ENCODE measurements at regions not wholly inside any gene's neighbourhood (a gene's known extent, or its start where the extent isn't known, plus 50 kb on each side); places are given as distances from the start of the nearest gene placed in this dataset.
"Not testable (repeated sequence)": the region's sequence is repeated elsewhere in the genome, so short reads cannot be mapped to it uniquely, and the experiment has no call there.

DNA sequence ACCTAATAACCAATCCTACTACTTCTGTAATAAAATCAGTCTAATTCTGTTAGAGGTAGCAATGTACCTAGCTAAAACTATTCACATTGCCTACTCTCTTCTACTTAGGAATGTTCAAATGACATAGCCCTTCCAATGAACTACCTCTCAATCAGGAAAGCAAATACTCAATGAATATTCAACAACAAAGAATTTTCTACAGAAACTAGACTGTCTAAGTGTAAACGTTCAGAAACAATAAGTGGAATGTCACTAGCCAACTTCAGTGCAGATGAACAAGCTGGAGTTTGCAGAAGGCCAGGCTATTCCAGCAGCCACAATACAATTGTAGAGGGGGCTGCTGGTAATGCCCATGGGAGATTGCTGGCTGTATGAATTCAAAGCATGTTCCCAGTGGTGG is 743.2 kb upstream of the CDH10 start:
- DNase-seq = no peak

- DNase-seq = peak; percentile 92
These were observed 718.0 kb upstream of the CDH10 start for GRCh38 chr5:25362799-25363198.

DNA sequence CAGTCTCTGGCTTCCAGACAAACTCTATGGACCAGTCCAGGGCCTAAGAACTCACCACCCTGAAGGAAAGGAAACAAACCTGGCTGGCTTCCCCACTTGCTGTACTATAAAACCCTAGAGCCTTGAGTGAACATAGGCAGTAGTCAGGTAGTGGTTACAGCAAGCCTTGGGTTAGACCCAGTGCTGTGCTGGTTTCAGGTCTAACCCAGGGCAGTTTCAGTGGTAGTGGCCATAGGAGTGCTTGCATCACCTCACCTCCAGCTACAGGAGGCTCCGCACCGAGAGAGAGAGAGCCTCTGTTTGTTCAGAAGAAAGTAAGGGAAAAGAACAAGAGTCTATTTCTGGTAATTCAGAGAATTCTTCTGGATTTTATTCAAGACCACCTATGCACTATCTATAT is 714.1 kb upstream of the CDH10 start:
- no peak for DNase-seq

DNA sequence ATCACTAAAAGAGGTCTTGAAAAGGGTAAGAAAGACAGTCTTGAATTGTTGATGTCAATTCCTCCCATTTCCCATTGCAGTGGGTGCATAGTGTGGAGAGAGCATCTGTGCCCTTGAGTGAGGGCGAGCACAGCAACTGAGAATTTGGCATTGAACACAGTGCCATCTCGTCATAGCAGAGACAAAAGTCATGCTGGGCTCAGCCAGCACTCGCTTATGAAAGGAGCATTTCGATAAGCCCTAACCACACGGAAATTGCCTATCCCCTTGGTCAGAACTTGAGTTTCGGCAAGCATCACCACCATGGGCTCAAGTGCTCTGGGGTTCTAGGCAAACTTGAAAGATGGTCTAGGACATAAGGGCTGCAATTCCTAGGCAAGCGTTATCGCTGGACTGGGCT is 712.8 kb upstream of the CDH10 start:
- no peak for DNase-seq

DNA sequence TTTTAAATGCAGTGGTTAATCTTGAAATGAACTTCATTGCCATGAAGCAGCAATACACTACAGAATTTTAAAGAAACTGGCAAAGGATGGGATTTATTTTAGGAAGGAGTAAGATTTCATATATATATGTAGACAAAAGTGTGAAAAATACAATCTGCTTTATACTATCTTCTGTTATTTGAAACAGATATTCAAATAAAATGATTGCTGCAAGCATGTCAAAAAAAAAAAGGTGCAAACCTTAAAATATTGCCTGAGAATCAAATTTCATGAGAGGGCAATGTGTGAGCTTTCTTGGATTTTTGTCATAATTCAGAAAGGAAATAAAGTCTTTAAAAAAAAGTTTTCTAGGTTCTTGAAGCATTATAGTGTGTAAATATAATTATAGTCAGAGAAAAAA is 705.0 kb upstream of the CDH10 start:
- no peak for DNase-seq

DNA sequence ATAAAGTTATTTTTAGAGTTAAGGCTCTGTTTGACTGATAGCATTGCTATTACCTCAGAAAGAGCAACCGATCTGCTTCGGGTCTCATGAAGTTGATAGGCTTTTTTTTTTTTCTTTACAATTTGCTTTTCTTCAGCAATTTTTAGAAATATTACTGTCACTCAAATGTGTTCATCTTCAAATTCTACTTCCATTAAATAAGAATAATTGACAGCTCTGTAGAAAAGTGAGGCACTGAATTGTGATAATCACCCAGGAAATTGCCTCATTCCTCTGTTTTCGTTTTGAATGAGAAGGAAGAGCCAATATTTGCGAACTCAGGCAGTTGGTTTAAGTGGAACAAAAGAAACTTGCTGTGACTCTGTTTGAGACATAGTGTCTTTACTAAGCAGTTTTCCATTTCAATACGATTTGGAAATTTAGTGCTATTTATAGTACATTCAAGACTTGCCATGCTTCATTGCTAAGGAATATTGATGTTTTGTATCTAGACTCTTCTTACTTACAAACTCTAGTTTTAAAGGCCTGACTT is 700.5 kb upstream of the CDH10 start:
- peak; percentile 77 for DNase-seq

DNA sequence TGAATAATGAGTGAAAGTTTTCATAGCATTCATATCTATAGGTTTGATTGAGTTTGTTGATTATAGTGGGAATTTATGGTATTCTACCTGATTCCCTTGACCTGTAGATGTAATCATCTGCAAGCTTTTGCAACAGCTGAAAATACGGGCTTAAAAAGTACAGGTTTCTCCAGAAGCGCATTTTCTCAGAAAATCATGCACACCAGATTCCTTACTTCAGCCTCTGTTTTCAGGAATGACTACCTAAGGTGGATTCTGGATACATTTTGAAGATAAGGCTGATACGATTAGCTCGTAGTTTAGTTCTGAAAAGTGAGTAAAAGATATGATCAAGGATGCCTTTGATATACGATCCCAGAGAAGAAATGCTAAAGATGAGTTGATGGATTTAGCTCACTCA is 694.8 kb upstream of the CDH10 start:
- no peak for DNase-seq

DNA sequence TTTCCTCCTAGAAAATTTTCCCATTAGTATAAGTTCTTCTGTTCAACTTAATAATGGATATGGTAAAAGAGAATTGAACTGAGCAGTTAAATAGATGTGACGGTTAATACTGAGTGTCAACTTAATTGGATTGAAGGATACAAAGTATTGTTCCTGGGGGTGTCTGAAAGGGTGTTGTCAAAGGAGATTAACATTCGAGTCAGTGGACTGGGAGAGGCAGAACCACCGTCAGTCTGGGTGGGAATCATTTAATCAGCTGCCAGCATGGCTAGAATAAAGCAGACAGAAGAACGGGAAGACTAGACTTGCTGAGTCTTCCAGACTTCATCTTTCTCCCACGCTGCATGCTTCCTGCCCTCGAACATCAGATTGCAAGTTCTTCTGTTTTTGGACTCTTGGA is 689.6 kb upstream of the CDH10 start:
- DNase-seq = no peak

GRCh38 chr5:25330721-25331120 is 685.9 kb upstream of the CDH10 start:
- no peak for DNase-seq

DNA sequence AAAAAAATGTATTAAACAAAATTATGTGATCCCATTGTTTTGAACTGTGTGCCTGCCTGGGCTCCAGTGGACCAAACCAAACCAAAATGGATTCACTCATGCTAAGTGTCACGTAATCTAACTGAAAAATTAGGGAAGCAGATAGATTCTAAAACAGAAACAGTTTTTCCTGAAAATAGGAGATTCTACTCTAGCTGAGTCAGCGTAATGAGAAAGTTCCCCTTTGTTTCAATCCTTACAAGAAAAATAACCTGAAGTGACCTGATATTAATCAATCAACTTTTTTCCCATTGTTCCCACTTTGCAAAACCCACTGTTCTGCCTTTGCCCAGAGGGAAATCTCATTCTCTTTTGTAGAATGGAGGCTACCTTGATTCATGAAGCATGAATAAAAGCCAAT is 682.4 kb upstream of the CDH10 start:
- DNase-seq = no peak

DNA sequence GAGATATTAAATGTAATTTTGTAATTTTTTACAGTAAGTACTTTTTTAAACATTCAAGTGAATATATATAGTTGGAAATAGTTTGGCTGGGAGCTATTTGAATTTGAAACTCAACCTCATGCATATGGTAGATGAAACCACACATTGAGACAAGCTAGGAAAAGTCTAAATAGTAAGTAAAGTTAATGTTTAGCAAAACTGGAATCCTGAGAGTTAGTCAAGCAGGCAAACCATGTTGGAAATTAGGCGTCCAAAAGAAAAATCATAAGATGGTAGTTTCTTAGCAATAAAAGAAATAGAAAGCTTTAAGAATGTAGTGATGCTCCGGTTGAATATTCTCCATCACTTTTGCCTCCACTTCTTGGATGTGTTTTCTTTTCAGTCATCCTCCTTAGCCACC is 657.1 kb upstream of the CDH10 start:
- DNase-seq = no peak

- DNase-seq = no peak
These were observed 650.3 kb upstream of the CDH10 start for GRCh38 chr5:25295067-25295466.

DNA sequence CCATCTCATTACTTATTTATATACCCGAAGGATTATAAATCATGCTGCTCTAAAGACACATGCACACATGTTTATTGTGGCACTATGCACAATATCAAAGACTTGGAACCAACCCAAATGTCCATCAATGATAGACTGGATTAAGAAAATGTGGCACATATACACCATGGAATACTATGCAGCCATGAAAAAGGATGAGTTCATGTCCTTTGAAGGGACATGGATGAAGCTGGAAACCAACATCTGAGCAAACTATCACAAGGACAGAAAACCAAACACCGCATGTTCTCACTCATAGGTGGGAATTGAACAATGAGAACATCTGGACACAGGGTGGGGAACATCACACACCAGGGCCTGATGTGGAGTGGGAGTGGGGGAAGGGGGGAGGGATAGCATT is 645.0 kb upstream of the CDH10 start:
- not testable (repeated sequence) for DNase-seq

DNA sequence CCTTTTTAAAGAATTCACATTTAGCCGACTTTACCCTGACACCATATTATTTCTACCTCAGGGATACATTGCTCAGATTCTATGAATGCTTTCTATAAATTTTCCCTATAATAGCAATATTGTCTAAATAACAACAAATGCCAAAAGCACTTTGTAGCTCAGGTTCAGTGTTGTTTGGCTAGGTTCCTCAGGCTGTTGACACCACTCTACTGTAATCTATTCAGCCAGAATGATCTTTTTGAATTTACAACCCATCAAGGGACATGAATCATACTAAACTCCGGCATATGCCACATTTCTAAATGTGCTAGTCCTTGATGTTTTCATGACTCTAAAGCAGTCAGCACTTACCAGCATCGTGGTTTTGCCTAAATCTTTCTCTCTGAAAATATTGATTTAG is 641.5 kb upstream of the CDH10 start:
- peak; percentile 8 for DNase-seq

DNA sequence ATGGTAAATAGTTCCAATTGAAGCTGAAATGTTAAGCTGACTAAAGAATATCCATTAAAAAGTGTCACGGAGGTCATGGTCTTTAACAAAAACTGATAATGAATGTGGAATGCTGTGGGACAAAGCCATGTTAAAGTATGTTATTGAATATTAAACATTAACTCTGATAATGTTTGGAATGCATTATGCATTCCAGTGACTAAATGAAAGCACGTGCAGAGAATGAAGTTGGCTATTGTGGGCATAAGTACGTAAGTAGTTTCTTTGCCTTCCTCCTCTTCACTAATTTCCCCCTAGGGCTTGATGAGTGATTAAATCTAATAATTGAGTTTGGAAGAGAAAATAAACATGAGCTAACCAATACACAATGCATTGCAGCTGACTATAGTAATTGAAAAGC is 640.4 kb upstream of the CDH10 start:
- no peak for DNase-seq

GRCh38 chr5:25263507-25263906 is 618.7 kb upstream of the CDH10 start:
- not testable (repeated sequence) for DNase-seq

- DNase-seq = no peak
These were observed 617.4 kb upstream of the CDH10 start for GRCh38 chr5:25262221-25262620.

- peak; percentile 64 for DNase-seq
These were observed 610.4 kb upstream of the CDH10 start for GRCh38 chr5:25255128-25255527.

DNA sequence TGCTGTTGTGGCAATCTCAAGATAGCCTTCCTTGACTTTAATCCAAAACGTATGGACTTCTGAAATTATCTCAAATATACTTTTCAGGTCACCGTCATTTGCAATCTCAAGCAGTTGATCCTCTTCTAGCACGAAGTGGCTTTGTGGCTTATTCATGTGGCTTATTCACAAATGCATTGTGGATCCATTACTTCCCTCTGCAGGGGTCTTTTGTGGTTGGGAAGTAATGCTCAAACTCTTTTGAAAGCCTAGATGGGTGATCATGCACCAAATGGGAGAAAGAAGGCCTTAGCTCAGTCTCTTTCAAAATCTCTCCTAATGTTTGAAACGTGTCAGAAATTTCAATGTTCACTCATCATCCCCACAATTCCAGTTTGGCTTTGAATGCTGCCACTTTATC is 597.2 kb upstream of the CDH10 start:
- DNase-seq = no peak

GRCh38 chr5:25238720-25239119 is 593.9 kb upstream of the CDH10 start:
- not testable (repeated sequence) for DNase-seq

DNA sequence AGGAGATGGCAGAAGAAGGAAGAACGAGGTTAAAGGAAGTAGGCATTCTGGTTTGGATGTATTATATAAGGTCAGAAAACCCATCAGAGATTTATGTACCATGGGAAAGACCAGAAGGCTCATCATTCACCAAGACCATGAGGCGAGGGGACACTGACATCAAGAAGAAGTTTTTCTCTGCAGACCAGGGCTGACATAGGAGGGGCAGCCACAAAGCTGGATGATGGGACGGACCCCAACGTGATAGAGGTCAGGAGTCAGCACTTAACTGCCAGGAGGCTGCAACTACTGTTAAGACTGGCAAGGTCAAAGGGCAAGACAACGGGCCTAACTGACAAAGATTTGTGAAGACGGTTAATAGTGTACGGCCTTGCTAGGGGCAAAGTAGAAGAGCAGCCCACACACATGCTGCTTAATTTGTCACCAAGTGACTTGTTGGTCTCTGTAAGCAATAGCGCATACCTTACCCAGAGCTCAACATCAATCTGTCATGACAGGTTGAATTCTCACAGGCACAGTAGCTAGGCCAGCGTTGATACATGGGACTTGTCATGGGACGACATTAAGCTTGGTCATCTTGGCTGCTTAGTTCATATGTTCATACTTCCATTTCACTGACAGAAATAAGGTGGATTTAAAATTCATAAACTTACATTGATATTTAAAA is 579.7 kb upstream of the CDH10 start:
- no peak for DNase-seq

DNA sequence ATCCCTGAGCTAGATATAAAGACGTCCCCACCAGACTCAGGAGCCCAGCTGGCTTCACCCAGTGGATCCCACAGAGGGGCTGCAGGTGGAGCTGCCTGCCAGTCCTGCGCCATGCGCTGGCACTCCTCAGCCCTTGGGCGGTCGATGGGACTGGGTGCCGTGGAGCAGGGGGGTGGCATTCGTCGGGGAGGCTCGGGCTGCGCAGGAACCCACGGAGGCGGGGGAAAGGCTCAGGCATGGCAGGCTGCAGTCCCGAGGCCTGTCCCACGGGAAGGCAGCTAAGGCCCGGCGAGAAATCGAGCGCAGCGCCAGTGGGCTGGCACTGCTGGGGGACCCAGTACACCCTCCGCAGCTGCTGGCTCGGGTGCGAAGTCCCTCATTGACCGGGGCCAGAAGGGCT is 555.1 kb upstream of the CDH10 start:
- not testable (repeated sequence) for DNase-seq

GRCh38 chr5:25190521-25191000 is 545.8 kb upstream of the CDH10 start:
- DNase-seq = no peak

DNA sequence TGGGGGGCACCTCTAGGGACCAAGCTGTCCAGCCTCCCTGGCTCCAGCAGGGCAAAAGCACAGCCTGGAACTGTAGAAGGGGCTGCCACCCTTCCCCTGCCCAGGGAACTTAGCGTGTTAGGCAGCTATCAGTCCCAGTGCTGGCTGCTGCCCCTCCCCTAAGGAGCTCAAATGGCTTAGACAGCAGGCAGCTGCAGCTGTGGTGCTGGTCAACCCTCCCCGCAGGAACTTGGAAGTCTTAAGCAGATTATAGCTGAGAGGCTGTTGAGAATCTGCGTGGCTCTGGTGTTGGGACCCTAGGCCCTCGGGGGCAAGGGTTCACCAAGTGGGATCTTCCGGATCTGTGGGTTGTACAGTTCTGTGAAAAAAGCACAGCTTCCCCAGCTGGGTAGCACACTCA is 536.5 kb upstream of the CDH10 start:
- no peak for DNase-seq

GRCh38 chr5:25162616-25163015 is 517.8 kb upstream of the CDH10 start:
- DNase-seq = not testable (repeated sequence)

Measured in NCI-H69 (cell line).